ENCODE measurements at regions not wholly inside any gene's neighbourhood (a gene's known extent, or its start where the extent isn't known, plus 50 kb on each side); places are given as distances from the start of the nearest gene placed in this dataset.
"Not testable (repeated sequence)": the region's sequence is repeated elsewhere in the genome, so short reads cannot be mapped to it uniquely, and the experiment has no call there.

- DNase-seq: no peak
Observed at GRCh38 chr2:196502386-196502785, 137.1 kb upstream of the CCDC150 start.

GRCh38 chr2:196503398-196503797 lies 136.1 kb upstream of the CCDC150 start:
- DNase-seq: no peak

GRCh38 chr2:196504788-196505187 lies 134.7 kb upstream of the CCDC150 start:
- DNase-seq: no peak

GRCh38 chr2:196510246-196510645 lies 129.3 kb upstream of the CCDC150 start:
- no peak for DNase-seq

GRCh38 chr2:196511258-196512168 lies 128.0 kb upstream of the CCDC150 start:
- no peak for DNase-seq

GRCh38 chr2:196513796-196514526 lies 125.6 kb upstream of the CCDC150 start:
- no peak for DNase-seq

- DNase-seq: no peak
Observed at GRCh38 chr2:196514641-196515040, 124.9 kb upstream of the CCDC150 start.

- no peak for DNase-seq
Observed at GRCh38 chr2:196515051-196515450, 124.5 kb upstream of the CCDC150 start.

- DNase-seq: no peak
Observed at GRCh38 chr2:196515608-196516007, 123.9 kb upstream of the CCDC150 start.

GRCh38 chr2:196516564-196516963 lies 123.0 kb upstream of the CCDC150 start:
- DNase-seq: no peak

- DNase-seq: no peak
Observed at GRCh38 chr2:196520605-196521004, 118.9 kb upstream of the CCDC150 start.

- not testable (repeated sequence) for DNase-seq
Observed at GRCh38 chr2:196526981-196527725, 112.4 kb upstream of the CCDC150 start.

- no peak for DNase-seq
Observed at GRCh38 chr2:196528486-196529223, 110.9 kb upstream of the CCDC150 start.

GRCh38 chr2:196530910-196531309 lies 108.6 kb upstream of the CCDC150 start:
- no peak for DNase-seq

GRCh38 chr2:196533772-196534397 lies 105.6 kb upstream of the CCDC150 start:
- DNase-seq: no peak

- DNase-seq: no peak
Observed at GRCh38 chr2:196534495-196534894, 105.0 kb upstream of the CCDC150 start.

GRCh38 chr2:196535061-196535460 lies 104.5 kb upstream of the CCDC150 start:
- no peak for DNase-seq

- no peak for DNase-seq
Observed at GRCh38 chr2:196535742-196536141, 103.8 kb upstream of the CCDC150 start.

- DNase-seq: no peak
Observed at GRCh38 chr2:196537311-196537710, 102.2 kb upstream of the CCDC150 start.

GRCh38 chr2:196538189-196538588 lies 101.3 kb upstream of the CCDC150 start:
- DNase-seq: no peak

GRCh38 chr2:196538646-196539045 lies 100.9 kb upstream of the CCDC150 start:
- no peak for DNase-seq

GRCh38 chr2:196544906-196545433 lies 94.5 kb upstream of the CCDC150 start:
- no peak for DNase-seq
